ENCODE measurements at regions not wholly inside any gene's neighbourhood (a gene's known extent, or its start where the extent isn't known, plus 50 kb on each side); places are given as distances from the start of the nearest gene placed in this dataset.

- ATAC-seq (no peak), DNase-seq (ENCODE audit: missing footprints) (no peak)
- intact Hi-C loops (cut with DNase I), result no loop called here
These were observed 265.4 kb upstream of the PRMT6 start for GRCh38 chr1:106791041-106791440.

GRCh38 chr1:106793651-106794050, 262.8 kb upstream of the PRMT6 start:
- ATAC-seq (no peak), DNase-seq (ENCODE audit: missing footprints) (no peak)
- intact Hi-C loops (cut with DNase I), result no loop called here

- intact Hi-C loops (cut with DNase I), result no loop called here
- no peak for ATAC-seq
These were observed 257.5 kb upstream of the PRMT6 start for GRCh38 chr1:106798991-106799390.

GRCh38 chr1:106802181-106802580, 254.3 kb upstream of the PRMT6 start:
- DNase-seq (ENCODE audit: missing footprints), result no peak
- ATAC-seq, result no peak
- intact Hi-C loops (cut with DNase I), result no loop called here

More at GRCh38 chr1:106798991-106799390, 257.5 kb upstream of the PRMT6 start:
- DNase-seq (ENCODE audit: missing footprints), result no peak

GRCh38 chr1:106814418-106814817, 242.1 kb upstream of the PRMT6 start:
- intact Hi-C loops (cut with DNase I), result no loop called here
- ATAC-seq (no peak), DNase-seq (ENCODE audit: missing footprints) (no peak)

GRCh38 chr1:106817575-106817974, 238.9 kb upstream of the PRMT6 start:
- ATAC-seq (peak; percentile 34), DNase-seq (ENCODE audit: missing footprints) (no peak)
- intact Hi-C loops (cut with DNase I), result no loop called here

- no peak for DNase-seq (ENCODE audit: missing footprints)
These were observed 225.0 kb upstream of the PRMT6 start for GRCh38 chr1:106831511-106831910.

GRCh38 chr1:106836708-106837107, 219.8 kb upstream of the PRMT6 start:
- intact Hi-C loops (cut with DNase I), result no loop called here
- ATAC-seq (no peak), DNase-seq (ENCODE audit: missing footprints) (no peak)

More at GRCh38 chr1:106831511-106831910, 225.0 kb upstream of the PRMT6 start:
- no peak for ATAC-seq
- intact Hi-C loops (cut with DNase I), result no loop called here

- DNase-seq (ENCODE audit: missing footprints) (no peak), ATAC-seq (no peak)
- intact Hi-C loops (cut with DNase I), result no loop called here
These were observed 213.0 kb upstream of the PRMT6 start for GRCh38 chr1:106843518-106843917.

GRCh38 chr1:106846656-106847055, 209.8 kb upstream of the PRMT6 start:
- ATAC-seq, result no peak
- intact Hi-C loops (cut with DNase I), result no loop called here

GRCh38 chr1:106861110-106861509, 195.4 kb upstream of the PRMT6 start:
- ATAC-seq (no peak), DNase-seq (ENCODE audit: missing footprints) (no peak)
- intact Hi-C loops (cut with DNase I), result no loop called here

More at GRCh38 chr1:106846656-106847055, 209.8 kb upstream of the PRMT6 start:
- no peak for DNase-seq (ENCODE audit: missing footprints)

GRCh38 chr1:106868828-106869227, 187.6 kb upstream of the PRMT6 start:
- no peak for ATAC-seq
- no peak for DNase-seq (ENCODE audit: missing footprints)
- intact Hi-C loops (cut with DNase I), result no loop called here

- intact Hi-C loops (cut with DNase I), result no loop called here
- no peak for ATAC-seq
- DNase-seq (ENCODE audit: missing footprints), result no peak
These were observed 180.9 kb upstream of the PRMT6 start for GRCh38 chr1:106875622-106876021.

- no peak for DNase-seq (ENCODE audit: missing footprints)
- no peak for ATAC-seq
- intact Hi-C loops (cut with DNase I), result no loop called here
These were observed 180.1 kb upstream of the PRMT6 start for GRCh38 chr1:106876384-106876783.

GRCh38 chr1:106879538-106879937, 176.9 kb upstream of the PRMT6 start:
- intact Hi-C loops (cut with DNase I), result no loop called here
- ATAC-seq (peak; percentile 96), DNase-seq (ENCODE audit: missing footprints) (peak; percentile 80)

- no peak for DNase-seq (ENCODE audit: missing footprints)
- peak; percentile 64 for ATAC-seq
- intact Hi-C loops (cut with DNase I), result no loop called here
These were observed 176.2 kb upstream of the PRMT6 start for GRCh38 chr1:106880226-106880625.

GRCh38 chr1:106883208-106883607, 173.3 kb upstream of the PRMT6 start:
- intact Hi-C loops (cut with DNase I), result no loop called here
- DNase-seq (ENCODE audit: missing footprints), result no peak
- no peak for ATAC-seq

GRCh38 chr1:106889059-106889458, 167.4 kb upstream of the PRMT6 start:
- intact Hi-C loops (cut with DNase I), result no loop called here
- DNase-seq (ENCODE audit: missing footprints), result no peak
- ATAC-seq, result no peak

- DNase-seq (ENCODE audit: missing footprints) (no peak), ATAC-seq (no peak)
- intact Hi-C loops (cut with DNase I), result no loop called here
These were observed 166.9 kb upstream of the PRMT6 start for GRCh38 chr1:106889583-106889982.

GRCh38 chr1:106897976-106898375, 158.5 kb upstream of the PRMT6 start:
- ATAC-seq (no peak), DNase-seq (ENCODE audit: missing footprints) (no peak)
- intact Hi-C loops (cut with DNase I), result no loop called here

GRCh38 chr1:106899644-106900043, 156.8 kb upstream of the PRMT6 start:
- no peak for DNase-seq (ENCODE audit: missing footprints)
- intact Hi-C loops (cut with DNase I), result no loop called here
- ATAC-seq, result no peak

- DNase-seq (ENCODE audit: missing footprints) (no peak), ATAC-seq (no peak)
- intact Hi-C loops (cut with DNase I), result no loop called here
These were observed 148.7 kb upstream of the PRMT6 start for GRCh38 chr1:106907795-106908194.
